Esophagus squamous epithelium (tissue), 5 donors: ENCODE measurements at regions not wholly inside any gene's neighbourhood (a gene's known extent, or its start where the extent isn't known, plus 50 kb on each side); places are given as distances from the start of the nearest gene placed in this dataset.

Experiments used
- DNase-seq: peaks from one replicate; lab custom pipeline; 2025; lab: John Stamatoyannopoulos, UW
- H3K27ac ChIP-seq, 4 donors: fragments of 200-600 bp; sonication (generic); one replicate each; pipeline ENCODE4 v1.5.1; 2016 to 2019; ENCODE audit warnings: mild to moderate bottlenecking in 1 of 4
- H3K27me3 ChIP-seq, 4 donors: fragments of 200-600 bp; sonication (generic); 1 replicate in 3 of 4; 2 replicates in 1 of 4; pipeline versions ENCODE4 v1.5.1 to v1.6.0; 2017 to 2021; ENCODE audit warnings: antibody characterized with exemption in 1 of 4
- H3K36me3 ChIP-seq, 3 donors: fragments of 200-600 bp; sonication (generic); one replicate each; pipeline ENCODE4 v1.5.1; 2016 to 2019
- H3K4me1 ChIP-seq, 3 donors: fragments of 200-600 bp; sonication (generic); one replicate each; pipeline ENCODE4 v1.5.1; 2017 to 2019
- H3K4me3 ChIP-seq, 4 donors: fragments of 200-600 bp; sonication (generic); 1 replicate in 3 of 4; 2 replicates in 1 of 4; pipeline ENCODE4 v1.5.1; 2016 to 2019; ENCODE audit warnings: mild to moderate bottlenecking in 2 of 4, moderate library complexity in 1 of 4
- H3K9me3 ChIP-seq, 3 donors: fragments of 200-600 bp; sonication (generic); one replicate each; pipeline ENCODE4 v1.5.1; 2016 to 2019
- CTCF ChIP-seq, 6 experiments: fragments of 450-650 bp in 4 of 6; fragments of 200-600 bp in 2 of 6; sonication (generic) in 2 of 6; IDR thresholded peaks; one replicate each; pipeline ENCODE4 v1.5.1; 2016 to 2019; ENCODE audit warnings: antibody characterized with exemption in 6 of 6, mild to moderate bottlenecking in 4 of 6, moderate library complexity in 4 of 6
- POLR2A ChIP-seq, 4 donors: fragments of 450-650 bp; IDR thresholded peaks; one replicate each; pipeline ENCODE4 v1.6.1; 2017; ENCODE audit warnings: antibody characterized with exemption in 4 of 4, mild to moderate bottlenecking in 4 of 4, moderate library complexity in 3 of 4
- WGBS, 2 donors: methylation state at CpG; one replicate each; pipeline ENCODE4 v1.1.5; 2018; 5-methylcytosine and 5-hydroxymethylcytosine counted together
- intact Hi-C: fragments of 100-400 bp; cut with DNase I; formaldehyde crosslinking; loops from one replicate; pipeline ENCODE4 v1.15.0; 2022
- donor health status: DM: yes; HTN: yes; CAD: no.

DNA sequence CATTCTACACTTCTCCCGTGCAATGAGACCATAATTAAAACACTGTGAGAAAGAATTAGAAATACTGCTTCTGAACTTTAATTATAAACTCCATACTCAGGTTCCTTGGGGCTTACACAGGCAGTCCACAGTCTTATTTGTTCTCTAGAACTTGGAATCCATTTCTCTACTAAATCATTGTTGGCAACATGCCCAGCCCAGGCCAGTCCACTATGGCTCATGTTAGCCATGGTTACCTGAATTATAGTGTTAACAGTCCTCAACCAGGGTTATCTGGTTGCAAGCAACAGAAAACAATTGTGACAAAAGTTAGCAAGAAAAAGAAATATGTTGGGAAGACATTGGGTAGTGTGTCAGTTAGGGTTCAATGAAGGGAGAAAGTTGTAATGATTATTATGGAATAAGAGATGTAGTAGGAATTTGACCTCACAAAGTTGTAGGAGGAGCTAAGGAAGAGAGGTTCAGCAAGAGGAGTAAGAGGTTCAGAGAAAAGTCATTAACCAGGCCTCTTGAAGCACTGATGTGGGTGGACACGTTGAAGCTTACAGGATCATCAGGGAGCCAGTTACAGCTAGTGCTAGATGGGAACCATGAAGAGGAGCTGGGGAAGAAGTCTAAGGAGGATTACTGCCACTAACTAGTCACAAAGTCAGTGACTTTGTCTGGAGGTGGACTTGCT lies 120.2 kb upstream of the ADRA1D start:
- WGBS, 2 donors, result 57 to 77% methylated on average over 2 of the region's 2 CpGs
- H3K4me1 ChIP-seq, result no peaks in the 10 kb centered on the region
- TF ChIP-seq POLR2A (IDR thresholded peaks at IDR 0.05) (no peak), CTCF (IDR thresholded peaks at IDR 0.05) (no peak)
- intact Hi-C loops, result no loop called here
- no peaks in the 10 kb centered on the region for H3K9me3 ChIP-seq
- no peak for DNase-seq
- no peaks in the 10 kb centered on the region for H3K36me3 ChIP-seq
- H3K27me3 ChIP-seq, result no peaks in the 10 kb centered on the region
- no peak overlapping the region for H3K27ac ChIP-seq
- no peak overlapping the region for H3K4me3 ChIP-seq

- H3K9me3 ChIP-seq, result no peaks in the 10 kb centered on the region
- WGBS, 2 donors, result 38 to 58% methylated on average over 1 of the region's 1 CpG
- no peaks in the 10 kb centered on the region for H3K27me3 ChIP-seq
- DNase-seq, result no peak
- TF ChIP-seq CTCF (IDR thresholded peaks at IDR 0.05), result no peak
- TF ChIP-seq POLR2A (IDR thresholded peaks at IDR 0.05), result no peak
- H3K27ac ChIP-seq, result no peak overlapping the region
- H3K4me3 ChIP-seq, result no peak overlapping the region
- no peaks in the 10 kb centered on the region for H3K4me1 ChIP-seq
- intact Hi-C loops, result no loop called here
- H3K36me3 ChIP-seq, result no peaks in the 10 kb centered on the region
Observed at GRCh38 chr20:4366076-4366475, 117.0 kb upstream of the ADRA1D start.

DNA sequence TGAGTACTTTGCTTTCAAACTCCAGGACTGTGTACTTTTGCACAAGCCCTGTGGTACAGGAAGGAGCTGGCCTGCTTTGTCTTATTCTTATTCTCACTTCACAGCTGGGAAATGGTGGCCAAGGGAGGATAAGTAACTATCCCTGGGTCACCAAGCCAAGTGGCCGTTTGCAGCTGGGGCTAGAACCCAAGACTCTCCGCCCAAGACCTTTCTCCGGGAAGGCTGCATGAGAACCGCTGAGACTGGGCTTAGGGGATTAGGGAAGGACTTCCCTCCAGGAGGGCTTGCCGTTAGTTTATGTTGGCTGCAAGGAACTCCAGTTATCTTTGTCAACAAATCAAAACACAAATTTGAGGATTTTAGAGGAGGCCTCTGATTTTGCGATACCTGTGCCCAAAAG lies 109.5 kb upstream of the ADRA1D start:
- no peak for DNase-seq
- Histone ChIP-seq H3K9me3 (no peaks in the 10 kb centered on the region), H3K4me3 (no peak overlapping the region), H3K27me3 (no peaks in the 10 kb centered on the region), H3K27ac (no peak overlapping the region), H3K4me1 (no peaks in the 10 kb centered on the region), H3K36me3 (no peaks in the 10 kb centered on the region)
- TF ChIP-seq POLR2A (IDR thresholded peaks at IDR 0.05) (no peak), CTCF (IDR thresholded peaks at IDR 0.05) (no peak)
- intact Hi-C loops, result no loop called here
- 59 to 68% methylated on average over 3 to 4 of the region's 6 CpGs for WGBS, 2 donors

- WGBS, 2 donors, result 95 to 100% methylated on average over 1 of the region's 1 CpG
- no peaks in the 10 kb centered on the region for H3K27me3 ChIP-seq
- TF ChIP-seq CTCF (IDR thresholded peaks at IDR 0.05) (no peak), POLR2A (IDR thresholded peaks at IDR 0.05) (no peak)
- no peak overlapping the region for H3K27ac ChIP-seq
- intact Hi-C loops, result no loop called here
- H3K4me3 ChIP-seq, result no peak overlapping the region
- H3K36me3 ChIP-seq, result no peaks in the 10 kb centered on the region
- no peak for DNase-seq
- no peaks in the 10 kb centered on the region for H3K9me3 ChIP-seq
- no peaks in the 10 kb centered on the region for H3K4me1 ChIP-seq
Observed at GRCh38 chr20:4352348-4352747, 103.3 kb upstream of the ADRA1D start.

- Histone ChIP-seq H3K4me1 (no peaks in the 10 kb centered on the region), H3K36me3 (no peaks in the 10 kb centered on the region), H3K27ac (no peak overlapping the region), H3K27me3 (no peaks in the 10 kb centered on the region), H3K9me3 (no peaks in the 10 kb centered on the region), H3K4me3 (no peak overlapping the region)
- no peak for DNase-seq
- 44 to 57% methylated on average over 1 of the region's 1 CpG for WGBS, 2 donors
- intact Hi-C loops, result no loop called here
- TF ChIP-seq CTCF (IDR thresholded peaks at IDR 0.05), result no peak
- TF ChIP-seq POLR2A (IDR thresholded peaks at IDR 0.05), result no peak
Observed at GRCh38 chr20:4350096-4350495, 101.0 kb upstream of the ADRA1D start.
